DOHH2 (cell line): ENCODE measurements at regions not wholly inside any gene's neighbourhood (a gene's known extent, or its start where the extent isn't known, plus 50 kb on each side); places are given as distances from the start of the nearest gene placed in this dataset.

ENCODE experiments used
- EZH2phosphoT487 ChIP-seq: fragments of 200-600 bp; sonication (generic); IDR thresholded peaks from 2 replicates; pipeline ENCODE4 v1.6.1; 2017; ENCODE audit warnings: borderline replicate concordance, mild to moderate bottlenecking, antibody characterized with exemption, low read length, moderate library complexity, mixed read lengths
- TF ChIP-seq, protein P1 (sequence below): fragments of 200-600 bp; sonication (generic); IDR thresholded peaks from one replicate; pipeline ENCODE4 v1.5.1; 2014; ENCODE audit warnings: antibody characterized with exemption, mild to moderate bottlenecking, low read depth, low read length; ENCODE audit not compliant: poor library complexity, severe bottlenecking

DNA sequence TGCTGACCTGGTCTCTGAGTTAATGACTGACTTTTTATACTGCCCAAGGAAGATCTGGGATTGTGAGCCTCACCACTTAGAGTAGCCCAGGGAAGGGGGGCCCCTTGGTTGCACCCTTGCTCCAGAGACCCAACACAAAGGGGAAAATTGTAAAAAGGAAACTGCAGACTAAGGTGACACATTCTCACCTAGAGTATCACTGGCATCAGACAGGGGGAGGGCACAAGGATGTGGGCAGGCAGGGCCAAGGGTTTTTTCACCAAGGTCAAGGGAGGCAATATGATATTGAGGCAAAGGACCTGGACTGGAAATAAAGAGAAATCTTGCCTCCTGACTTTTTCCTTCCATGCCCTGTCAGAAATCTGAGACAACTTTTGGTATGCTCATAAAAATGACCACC lies 386.2 kb upstream of the FGF16 start:
- TF ChIP-seq, protein P1, sequence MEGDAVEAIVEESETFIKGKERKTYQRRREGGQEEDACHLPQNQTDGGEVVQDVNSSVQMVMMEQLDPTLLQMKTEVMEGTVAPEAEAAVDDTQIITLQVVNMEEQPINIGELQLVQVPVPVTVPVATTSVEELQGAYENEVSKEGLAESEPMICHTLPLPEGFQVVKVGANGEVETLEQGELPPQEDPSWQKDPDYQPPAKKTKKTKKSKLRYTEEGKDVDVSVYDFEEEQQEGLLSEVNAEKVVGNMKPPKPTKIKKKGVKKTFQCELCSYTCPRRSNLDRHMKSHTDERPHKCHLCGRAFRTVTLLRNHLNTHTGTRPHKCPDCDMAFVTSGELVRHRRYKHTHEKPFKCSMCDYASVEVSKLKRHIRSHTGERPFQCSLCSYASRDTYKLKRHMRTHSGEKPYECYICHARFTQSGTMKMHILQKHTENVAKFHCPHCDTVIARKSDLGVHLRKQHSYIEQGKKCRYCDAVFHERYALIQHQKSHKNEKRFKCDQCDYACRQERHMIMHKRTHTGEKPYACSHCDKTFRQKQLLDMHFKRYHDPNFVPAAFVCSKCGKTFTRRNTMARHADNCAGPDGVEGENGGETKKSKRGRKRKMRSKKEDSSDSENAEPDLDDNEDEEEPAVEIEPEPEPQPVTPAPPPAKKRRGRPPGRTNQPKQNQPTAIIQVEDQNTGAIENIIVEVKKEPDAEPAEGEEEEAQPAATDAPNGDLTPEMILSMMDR: no peak
- no peak for TF ChIP-seq EZH2phosphoT487
